ENCODE measurements at regions not wholly inside any gene's neighbourhood (a gene's known extent, or its start where the extent isn't known, plus 50 kb on each side); places are given as distances from the start of the nearest gene placed in this dataset.

- no peak for DNase-seq (ENCODE audit: low read depth in 4 of 4, low spot score in 3 of 4)
Observed at GRCh38 chr21:38145104-38145503, 111.7 kb upstream of the KCNJ15 start.

GRCh38 chr21:38147391-38147790, 109.4 kb upstream of the KCNJ15 start:
- DNase-seq (ENCODE audit: low read depth in 4 of 4, low spot score in 3 of 4) = no peak

GRCh38 chr21:38148046-38148445, 108.7 kb upstream of the KCNJ15 start:
- no peak for DNase-seq (ENCODE audit: low read depth in 4 of 4, low spot score in 3 of 4)

GRCh38 chr21:38151021-38151645, 105.7 kb upstream of the KCNJ15 start:
- no peak for DNase-seq (ENCODE audit: low read depth in 4 of 4, low spot score in 3 of 4)

GRCh38 chr21:38156200-38156599, 100.6 kb upstream of the KCNJ15 start:
- DNase-seq (ENCODE audit: low read depth in 4 of 4, low spot score in 3 of 4) = no peak

- peak in 1 of 4 donors; percentile 50 for DNase-seq (ENCODE audit: low read depth in 4 of 4, low spot score in 3 of 4)
Observed at GRCh38 chr21:38159355-38159754, 97.4 kb upstream of the KCNJ15 start.

GRCh38 chr21:38165466-38166172, 91.2 kb upstream of the KCNJ15 start:
- DNase-seq (ENCODE audit: low read depth in 4 of 4, low spot score in 3 of 4) = no peak

GRCh38 chr21:38166173-38166535, 90.6 kb upstream of the KCNJ15 start:
- no peak for DNase-seq (ENCODE audit: low read depth in 4 of 4, low spot score in 3 of 4)

- DNase-seq (ENCODE audit: low read depth in 4 of 4, low spot score in 3 of 4) = no peak
Observed at GRCh38 chr21:38167345-38167744, 89.4 kb upstream of the KCNJ15 start.

GRCh38 chr21:38170283-38170682, 86.5 kb upstream of the KCNJ15 start:
- no peak for DNase-seq (ENCODE audit: low read depth in 4 of 4, low spot score in 3 of 4)

GRCh38 chr21:38170704-38171682, 85.8 kb upstream of the KCNJ15 start:
- no peak for DNase-seq (ENCODE audit: low read depth in 4 of 4, low spot score in 3 of 4)

GRCh38 chr21:38171723-38172344, 85.0 kb upstream of the KCNJ15 start:
- peak in 1 of 4 donors; percentile 52 for DNase-seq (ENCODE audit: low read depth in 4 of 4, low spot score in 3 of 4)

- DNase-seq (ENCODE audit: low read depth in 4 of 4, low spot score in 3 of 4) = no peak
Observed at GRCh38 chr21:38173276-38174035, 83.3 kb upstream of the KCNJ15 start.

GRCh38 chr21:38175306-38175705, 81.5 kb upstream of the KCNJ15 start:
- DNase-seq (ENCODE audit: low read depth in 4 of 4, low spot score in 3 of 4) = no peak

GRCh38 chr21:38177919-38178652, 78.7 kb upstream of the KCNJ15 start:
- no peak for DNase-seq (ENCODE audit: low read depth in 4 of 4, low spot score in 3 of 4)

- DNase-seq (ENCODE audit: low read depth in 4 of 4, low spot score in 3 of 4) = no peak
Observed at GRCh38 chr21:38178653-38179470, 77.9 kb upstream of the KCNJ15 start.

- DNase-seq (ENCODE audit: low read depth in 4 of 4, low spot score in 3 of 4) = no peak
Observed at GRCh38 chr21:38179511-38179910, 77.3 kb upstream of the KCNJ15 start.

- DNase-seq (ENCODE audit: low read depth in 4 of 4, low spot score in 3 of 4) = no peak
Observed at GRCh38 chr21:38181096-38181495, 75.7 kb upstream of the KCNJ15 start.

All from left renal pelvis (tissue), 4 donors.